HEK293 (cell line): ENCODE measurements at regions not wholly inside any gene's neighbourhood (a gene's known extent, or its start where the extent isn't known, plus 50 kb on each side); places are given as distances from the start of the nearest gene placed in this dataset.

Experiments used
- BCL11A ChIP-seq: fragments of 450-650 bp; formaldehyde crosslinking; IDR thresholded peaks from 2 replicates; pipeline ENCODE4 v1.5.1; 2016; ENCODE audit warnings: low read depth, missing biosample characterization, missing genetic modification characterization
- ZFP41 ChIP-seq: fragments of 450-650 bp; formaldehyde crosslinking; IDR thresholded peaks from 2 replicates; pipeline ENCODE4 v1.5.1; 2016; ENCODE audit warnings: missing biosample characterization, missing genetic modification characterization, borderline replicate concordance
- ZNF140 ChIP-seq: fragments of 450-650 bp; formaldehyde crosslinking; IDR thresholded peaks from 2 replicates; pipeline ENCODE4 v1.5.1; 2016; ENCODE audit warnings: missing biosample characterization, missing genetic modification characterization
- TF ChIP-seq, protein P1 (sequence below): fragments of 450-650 bp; formaldehyde crosslinking; IDR thresholded peaks from 2 replicates; pipeline ENCODE4 v1.5.1; 2016; ENCODE audit warnings: missing biosample characterization, missing genetic modification characterization
- TF ChIP-seq, protein P2 (sequence below): fragments of 450-650 bp; IDR thresholded peaks from 2 replicates; pipeline ENCODE4 v1.5.1; 2018; ENCODE audit warnings: missing biosample characterization, mild to moderate bottlenecking, missing genetic modification characterization
- TF ChIP-seq, protein P3 (sequence below): fragments of 450-650 bp; formaldehyde crosslinking; optimal IDR thresholded peaks from 2 replicates; pipeline ENCODE3; 2016; ENCODE audit warnings: missing biosample characterization, mild to moderate bottlenecking, missing genetic modification characterization

DNA sequence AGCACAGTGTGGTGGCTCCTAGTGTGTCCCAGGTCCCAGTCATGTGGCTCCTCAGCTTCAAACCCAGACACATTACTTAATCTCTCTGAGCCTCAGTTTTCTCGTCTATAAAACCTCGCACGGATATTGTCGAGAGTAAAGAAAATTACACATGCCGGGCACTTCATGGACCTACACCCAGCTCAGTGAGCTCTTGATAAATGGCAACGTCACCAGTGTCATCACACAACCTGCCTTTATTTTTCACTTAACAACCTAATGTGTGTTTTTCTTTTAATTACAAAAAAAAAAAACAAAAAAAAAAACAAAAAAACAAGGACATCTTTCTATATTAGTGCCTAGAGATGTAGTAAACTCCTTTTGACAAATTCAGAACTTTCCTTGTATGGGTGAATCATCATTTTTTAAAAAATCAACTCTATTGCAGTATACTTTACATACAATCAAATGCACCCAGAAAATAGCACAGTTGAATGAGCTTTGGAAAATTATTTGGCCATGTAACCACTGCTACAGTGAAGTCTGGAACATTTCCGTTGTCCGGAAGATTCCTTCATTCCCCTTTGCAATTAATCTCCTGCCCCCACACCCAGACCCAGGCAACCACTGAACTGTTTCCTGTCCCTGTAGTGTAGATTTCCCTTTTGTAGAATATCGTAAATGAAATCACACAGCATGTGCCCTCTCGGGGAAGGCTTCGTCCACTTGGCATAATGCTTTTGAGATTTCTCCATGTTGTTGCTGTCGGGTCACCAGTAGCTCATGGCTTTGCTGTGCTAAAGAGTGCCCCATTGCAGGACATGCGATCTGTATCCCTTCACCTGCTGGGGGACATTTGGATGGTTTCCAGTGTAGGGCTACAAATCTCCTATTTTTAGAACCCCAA, 100.4 kb upstream of the LARP1 start:
- TF ChIP-seq, protein P1, sequence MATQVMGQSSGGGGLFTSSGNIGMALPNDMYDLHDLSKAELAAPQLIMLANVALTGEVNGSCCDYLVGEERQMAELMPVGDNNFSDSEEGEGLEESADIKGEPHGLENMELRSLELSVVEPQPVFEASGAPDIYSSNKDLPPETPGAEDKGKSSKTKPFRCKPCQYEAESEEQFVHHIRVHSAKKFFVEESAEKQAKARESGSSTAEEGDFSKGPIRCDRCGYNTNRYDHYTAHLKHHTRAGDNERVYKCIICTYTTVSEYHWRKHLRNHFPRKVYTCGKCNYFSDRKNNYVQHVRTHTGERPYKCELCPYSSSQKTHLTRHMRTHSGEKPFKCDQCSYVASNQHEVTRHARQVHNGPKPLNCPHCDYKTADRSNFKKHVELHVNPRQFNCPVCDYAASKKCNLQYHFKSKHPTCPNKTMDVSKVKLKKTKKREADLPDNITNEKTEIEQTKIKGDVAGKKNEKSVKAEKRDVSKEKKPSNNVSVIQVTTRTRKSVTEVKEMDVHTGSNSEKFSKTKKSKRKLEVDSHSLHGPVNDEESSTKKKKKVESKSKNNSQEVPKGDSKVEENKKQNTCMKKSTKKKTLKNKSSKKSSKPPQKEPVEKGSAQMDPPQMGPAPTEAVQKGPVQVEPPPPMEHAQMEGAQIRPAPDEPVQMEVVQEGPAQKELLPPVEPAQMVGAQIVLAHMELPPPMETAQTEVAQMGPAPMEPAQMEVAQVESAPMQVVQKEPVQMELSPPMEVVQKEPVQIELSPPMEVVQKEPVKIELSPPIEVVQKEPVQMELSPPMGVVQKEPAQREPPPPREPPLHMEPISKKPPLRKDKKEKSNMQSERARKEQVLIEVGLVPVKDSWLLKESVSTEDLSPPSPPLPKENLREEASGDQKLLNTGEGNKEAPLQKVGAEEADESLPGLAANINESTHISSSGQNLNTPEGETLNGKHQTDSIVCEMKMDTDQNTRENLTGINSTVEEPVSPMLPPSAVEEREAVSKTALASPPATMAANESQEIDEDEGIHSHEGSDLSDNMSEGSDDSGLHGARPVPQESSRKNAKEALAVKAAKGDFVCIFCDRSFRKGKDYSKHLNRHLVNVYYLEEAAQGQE = no peak
- TF ChIP-seq, protein P2, sequence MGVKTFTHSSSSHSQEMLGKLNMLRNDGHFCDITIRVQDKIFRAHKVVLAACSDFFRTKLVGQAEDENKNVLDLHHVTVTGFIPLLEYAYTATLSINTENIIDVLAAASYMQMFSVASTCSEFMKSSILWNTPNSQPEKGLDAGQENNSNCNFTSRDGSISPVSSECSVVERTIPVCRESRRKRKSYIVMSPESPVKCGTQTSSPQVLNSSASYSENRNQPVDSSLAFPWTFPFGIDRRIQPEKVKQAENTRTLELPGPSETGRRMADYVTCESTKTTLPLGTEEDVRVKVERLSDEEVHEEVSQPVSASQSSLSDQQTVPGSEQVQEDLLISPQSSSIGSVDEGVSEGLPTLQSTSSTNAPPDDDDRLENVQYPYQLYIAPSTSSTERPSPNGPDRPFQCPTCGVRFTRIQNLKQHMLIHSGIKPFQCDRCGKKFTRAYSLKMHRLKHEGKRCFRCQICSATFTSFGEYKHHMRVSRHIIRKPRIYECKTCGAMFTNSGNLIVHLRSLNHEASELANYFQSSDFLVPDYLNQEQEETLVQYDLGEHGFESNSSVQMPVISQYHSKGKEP = no peak
- TF ChIP-seq ZNF140 (tag by site-specific recombination) (no peak), BCL11A (tag by site-specific recombination) (no peak), ZFP41 (tag by site-specific recombination) (no peak)
- TF ChIP-seq, protein P3, sequence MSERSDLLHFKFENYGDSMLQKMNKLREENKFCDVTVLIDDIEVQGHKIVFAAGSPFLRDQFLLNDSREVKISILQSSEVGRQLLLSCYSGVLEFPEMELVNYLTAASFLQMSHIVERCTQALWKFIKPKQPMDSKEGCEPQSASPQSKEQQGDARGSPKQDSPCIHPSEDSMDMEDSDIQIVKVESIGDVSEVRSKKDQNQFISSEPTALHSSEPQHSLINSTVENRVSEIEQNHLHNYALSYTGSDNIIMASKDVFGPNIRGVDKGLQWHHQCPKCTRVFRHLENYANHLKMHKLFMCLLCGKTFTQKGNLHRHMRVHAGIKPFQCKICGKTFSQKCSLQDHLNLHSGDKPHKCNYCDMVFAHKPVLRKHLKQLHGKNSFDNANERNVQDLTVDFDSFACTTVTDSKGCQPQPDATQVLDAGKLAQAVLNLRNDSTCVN = no peak
